Mesenchymal stem cell (in vitro differentiated cells and primary cell): ENCODE measurements at regions not wholly inside any gene's neighbourhood (a gene's known extent, or its start where the extent isn't known, plus 50 kb on each side); places are given as distances from the start of the nearest gene placed in this dataset.

Experiments
- DNase-seq: peaks from one replicate; pipeline ENCODE4 v3.0.0-alpha.2; 2013
- H2AFZ ChIP-seq: one replicate; pipeline ENCODE4 v1.6.1; 2013; ENCODE audit warnings: low read depth, mild to moderate bottlenecking, control low read depth, inconsistent platforms, low read length, moderate library complexity
- H2AK5ac ChIP-seq: 2 replicates; pipeline ENCODE4 v1.6.1; 2013; ENCODE audit warnings: low read length, moderate library complexity, mild to moderate bottlenecking, inconsistent platforms; ENCODE audit not compliant: severe bottlenecking
- H2BK120ac ChIP-seq: one replicate; pipeline ENCODE4 v1.6.1; 2013; ENCODE audit warnings: low read depth, mild to moderate bottlenecking, inconsistent platforms, low read length, moderate library complexity
- H2BK12ac ChIP-seq, 2 experiments: one replicate each; pipeline ENCODE4 v1.6.1; 2013; ENCODE audit warnings: inconsistent platforms in 2 of 2, low read length in 2 of 2, mild to moderate bottlenecking in 2 of 2, moderate library complexity in 2 of 2, control low read depth in 1 of 2
- H2BK15ac ChIP-seq: one replicate; pipeline ENCODE4 v1.6.1; 2013; ENCODE audit warnings: mild to moderate bottlenecking, low read depth, inconsistent platforms; ENCODE audit not compliant: poor library complexity, severe bottlenecking
- H2BK5ac ChIP-seq: 2 replicates; pipeline ENCODE4 v1.6.1; 2013; ENCODE audit warnings: low read depth, mild to moderate bottlenecking, low read length, control low read depth, inconsistent platforms; ENCODE audit not compliant: poor library complexity, severe bottlenecking
- H3K14ac ChIP-seq, 2 experiments: one replicate each; pipeline ENCODE4 v1.6.1; 2013; ENCODE audit warnings: inconsistent platforms in 2 of 2, low read length in 2 of 2, control low read depth in 1 of 2, mild to moderate bottlenecking in 1 of 2, moderate library complexity in 1 of 2
- H3K18ac ChIP-seq, 2 experiments: one replicate each; pipeline ENCODE4 v1.6.1; 2013; ENCODE audit warnings: inconsistent platforms in 2 of 2, low read length in 2 of 2, control low read depth in 1 of 2, low read depth in 1 of 2, mild to moderate bottlenecking in 1 of 2
- H3K23ac ChIP-seq, 2 experiments: one replicate each; pipeline ENCODE4 v1.6.1; 2013; ENCODE audit warnings: inconsistent platforms in 2 of 2, low read length in 2 of 2, mild to moderate bottlenecking in 2 of 2, moderate library complexity in 2 of 2, control low read depth in 1 of 2
- H3K27ac ChIP-seq: 2 replicates; pipeline ENCODE4 v1.5.1; 2013; ENCODE audit warnings: mild to moderate bottlenecking, moderate library complexity, low read length, control low read depth, inconsistent platforms; ENCODE audit not compliant: poor library complexity, severe bottlenecking
- H3K27me3 ChIP-seq, 2 experiments: 2 replicates each; pipeline versions ENCODE4 v1.6.1 to v1.7.0; 2013; ENCODE audit warnings: low read length in 2 of 2, mild to moderate bottlenecking in 2 of 2, moderate library complexity in 2 of 2, control low read depth in 1 of 2, inconsistent platforms in 1 of 2; ENCODE audit not compliant: control insufficient read depth in 1 of 2, insufficient read depth in 1 of 2
- H3K36me3 ChIP-seq, 2 experiments: 2 replicates each; pipeline versions ENCODE4 v1.6.1 to v1.7.0; 2013; ENCODE audit warnings: low read length in 2 of 2, control low read depth in 1 of 2, inconsistent platforms in 1 of 2, low read depth in 1 of 2, mild to moderate bottlenecking in 1 of 2; ENCODE audit not compliant: insufficient read depth in 2 of 2, control insufficient read depth in 1 of 2
- H3K4ac ChIP-seq, 2 experiments: one replicate each; pipeline ENCODE4 v1.6.1; 2013; ENCODE audit warnings: inconsistent platforms in 2 of 2, low read length in 2 of 2, mild to moderate bottlenecking in 2 of 2, moderate library complexity in 2 of 2, control low read depth in 1 of 2, low read depth in 1 of 2
- H3K4me1 ChIP-seq: 2 replicates; pipeline ENCODE4 v1.6.1; 2013; ENCODE audit warnings: low read depth, low read length, control low read depth; ENCODE audit not compliant: control insufficient read depth, insufficient read depth
- H3K4me2 ChIP-seq: 2 replicates; pipeline ENCODE4 v1.6.1; 2013; ENCODE audit warnings: low read length, mild to moderate bottlenecking, inconsistent platforms; ENCODE audit not compliant: poor library complexity, severe bottlenecking
- H3K4me3 ChIP-seq, 2 experiments: 2 replicates each; pipeline versions ENCODE4 v1.5.1 to v1.7.0; 2013; ENCODE audit warnings: low read length in 2 of 2, mild to moderate bottlenecking in 2 of 2, control low read depth in 1 of 2, low read depth in 1 of 2; ENCODE audit not compliant: insufficient read depth in 1 of 2
- H3K79me1 ChIP-seq: replicated peaks from 2 replicates; pipeline ENCODE4 v1.6.1; 2013; ENCODE audit warnings: mild to moderate bottlenecking, control low read depth, low read length, inconsistent platforms; ENCODE audit not compliant: poor library complexity, severe bottlenecking
- H3K9ac ChIP-seq: 2 replicates; pipeline ENCODE4 v1.7.0; 2013; ENCODE audit warnings: mild to moderate bottlenecking, low read length, moderate library complexity
- H3K9me3 ChIP-seq: 2 replicates; pipeline ENCODE4 v1.7.0; 2013; ENCODE audit warnings: mild to moderate bottlenecking, low read length; ENCODE audit not compliant: control insufficient read depth
- H4K8ac ChIP-seq: one replicate; pipeline ENCODE4 v1.6.1; 2013; ENCODE audit warnings: inconsistent platforms, mild to moderate bottlenecking, low read length, moderate library complexity
- H4K91ac ChIP-seq: one replicate; pipeline ENCODE4 v1.6.1; 2013; ENCODE audit warnings: mild to moderate bottlenecking, low read length, inconsistent platforms
- WGBS: methylation state at CpG from one replicate; pipeline ENCODE4 v1.1.7; 2013; ENCODE audit warnings: mixed read lengths; 5-methylcytosine and 5-hydroxymethylcytosine counted together

- no peak for DNase-seq
- H3K4ac ChIP-seq: no peak overlapping the region
- H2BK5ac ChIP-seq: no peak overlapping the region
These were observed 952.1 kb downstream of the DIAPH3 start for GRCh38 chr13:59211606-59212005.

GRCh38 chr13:59229401-59229800 lies 934.3 kb downstream of the DIAPH3 start:
- H3K4me2 ChIP-seq: no peak overlapping the region
- H3K79me1 ChIP-seq: no peaks in the 10 kb centered on the region
- no peaks in the 10 kb centered on the region for H3K27me3 ChIP-seq
- no peak overlapping the region for H3K14ac ChIP-seq
- H2BK12ac ChIP-seq: no peak overlapping the region
- no peak overlapping the region for H2BK5ac ChIP-seq
- no CpG with 5 or more reads among the region's 3 CpGs for WGBS
- H2BK15ac ChIP-seq: no peak overlapping the region
- DNase-seq: no peak
- no peak overlapping the region for H3K4ac ChIP-seq
- no peaks in the 10 kb centered on the region for H3K9me3 ChIP-seq
- no peak overlapping the region for H2BK120ac ChIP-seq
- H3K18ac ChIP-seq: no peak overlapping the region
- H4K8ac ChIP-seq: no peak overlapping the region
- no peak overlapping the region for H3K23ac ChIP-seq
- H2AFZ ChIP-seq: no peak overlapping the region
- H4K91ac ChIP-seq: no peak overlapping the region
- H3K9ac ChIP-seq: no peak overlapping the region
- no peaks in the 10 kb centered on the region for H3K4me1 ChIP-seq
- no peaks in the 10 kb centered on the region for H3K36me3 ChIP-seq
- H3K4me3 ChIP-seq: no peak overlapping the region
- no peak overlapping the region for H3K27ac ChIP-seq
- no peak overlapping the region for H2AK5ac ChIP-seq

More at GRCh38 chr13:59211606-59212005, 952.1 kb downstream of the DIAPH3 start:
- no peak overlapping the region for H3K4me2 ChIP-seq
- no peak overlapping the region for H3K23ac ChIP-seq
- H3K4me1 ChIP-seq: peaks cover 2% of the 10 kb centered on the region
- H3K27me3 ChIP-seq: peaks cover 0 to 5% of the 10 kb centered on the region in 2 experiments
- no peak overlapping the region for H3K14ac ChIP-seq
- H2AK5ac ChIP-seq: no peak overlapping the region
- no peak overlapping the region for H4K91ac ChIP-seq
- H2BK15ac ChIP-seq: no peak overlapping the region
- no peak overlapping the region for H4K8ac ChIP-seq
- no peak overlapping the region for H3K4me3 ChIP-seq
- H2BK12ac ChIP-seq: peak overlapping the region in 1 of 2 experiments; percentile 31
- H3K9me3 ChIP-seq: no peaks in the 10 kb centered on the region
- no peak overlapping the region for H3K27ac ChIP-seq
- no peak overlapping the region for H2AFZ ChIP-seq
- H3K79me1 ChIP-seq: no peaks in the 10 kb centered on the region
- H3K36me3 ChIP-seq: no peaks in the 10 kb centered on the region
- H2BK120ac ChIP-seq: no peak overlapping the region
- 83% methylated on average over 3 of the region's 3 CpGs for WGBS
- no peak overlapping the region for H3K18ac ChIP-seq
- no peak overlapping the region for H3K9ac ChIP-seq

GRCh38 chr13:59229861-59230260 lies 933.9 kb downstream of the DIAPH3 start:
- Histone ChIP-seq H3K4me3 (no peak overlapping the region), H3K23ac (no peak overlapping the region), H3K4me2 (no peak overlapping the region), H2BK15ac (no peak overlapping the region), H2BK120ac (no peak overlapping the region), H3K9me3 (no peaks in the 10 kb centered on the region), H3K27ac (no peak overlapping the region), H3K36me3 (no peaks in the 10 kb centered on the region), H2BK5ac (no peak overlapping the region), H2BK12ac (no peak overlapping the region), H3K4me1 (no peaks in the 10 kb centered on the region), H3K4ac (no peak overlapping the region), H3K27me3 (no peaks in the 10 kb centered on the region), H4K91ac (no peak overlapping the region), H2AFZ (no peak overlapping the region), H2AK5ac (no peak overlapping the region), H3K18ac (no peak overlapping the region), H3K9ac (no peak overlapping the region), H4K8ac (no peak overlapping the region), H3K14ac (no peak overlapping the region), H3K79me1 (no peaks in the 10 kb centered on the region)
- 73% methylated on average over 4 of the region's 4 CpGs for WGBS
- DNase-seq: no peak

DNA sequence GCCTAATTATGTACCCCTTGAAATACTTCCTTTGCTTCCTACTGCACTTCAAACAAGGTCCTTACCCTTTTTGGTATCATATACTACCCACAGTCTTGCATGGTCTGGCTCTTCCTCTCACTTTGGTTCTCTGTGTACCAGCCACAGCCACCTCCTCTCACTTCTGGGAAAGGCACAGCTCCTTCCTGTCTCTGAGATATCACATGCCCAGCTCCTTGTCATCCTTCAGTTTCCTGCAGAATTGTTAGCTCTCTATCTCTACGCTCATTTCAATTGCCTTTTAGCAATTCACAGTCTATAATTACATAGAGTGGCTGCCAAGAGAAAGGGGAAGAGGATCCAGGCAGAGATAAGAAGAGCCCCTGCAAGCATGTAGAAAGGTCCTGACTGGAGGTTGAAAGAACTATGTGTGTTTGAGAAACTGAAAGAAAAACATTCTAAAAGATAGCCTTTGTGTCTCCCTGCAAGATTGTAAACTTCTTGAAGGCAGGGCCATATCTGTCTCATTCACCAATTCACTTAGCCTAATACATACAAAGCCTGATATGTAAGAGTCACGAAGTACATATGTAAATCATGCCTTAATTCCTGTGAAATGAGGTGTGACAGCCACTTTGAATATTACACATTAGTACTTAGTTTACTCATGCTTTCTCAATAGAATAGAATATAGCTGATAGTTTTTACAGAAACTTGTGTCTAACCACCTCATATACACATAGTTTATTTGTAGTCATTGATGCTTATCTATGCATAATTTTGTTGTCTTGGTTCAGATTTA lies 933.1 kb downstream of the DIAPH3 start:
- no peaks in the 10 kb centered on the region for H3K9me3 ChIP-seq

More for the DNA sequence above, 933.1 kb downstream of the DIAPH3 start:
- peak overlapping the region; percentile 75 for H2AFZ ChIP-seq
- H3K79me1 ChIP-seq: no peaks in the 10 kb centered on the region
- H3K4me3 ChIP-seq: no peak overlapping the region
- no peak overlapping the region for H4K8ac ChIP-seq
- H3K27me3 ChIP-seq: no peaks in the 10 kb centered on the region
- H3K4me1 ChIP-seq: no peaks in the 10 kb centered on the region
- H3K4ac ChIP-seq: no peak overlapping the region
- 100% methylated on average over 1 of the region's 2 CpGs for WGBS
- no peaks in the 10 kb centered on the region for H3K36me3 ChIP-seq
- H2BK5ac ChIP-seq: no peak overlapping the region
- H2BK15ac ChIP-seq: no peak overlapping the region
- H2BK12ac ChIP-seq: no peak overlapping the region
- H3K4me2 ChIP-seq: no peak overlapping the region
- H2AK5ac ChIP-seq: no peak overlapping the region
- H4K91ac ChIP-seq: no peak overlapping the region
- no peak for DNase-seq
- H3K23ac ChIP-seq: no peak overlapping the region
- no peak overlapping the region for H3K18ac ChIP-seq
- no peak overlapping the region for H3K14ac ChIP-seq
- H3K9ac ChIP-seq: no peak overlapping the region
- no peak overlapping the region for H2BK120ac ChIP-seq
- no peak overlapping the region for H3K27ac ChIP-seq
